Subcutaneous abdominal adipose tissue (tissue), 5 donors: ENCODE measurements at regions not wholly inside any gene's neighbourhood (a gene's known extent, or its start where the extent isn't known, plus 50 kb on each side); places are given as distances from the start of the nearest gene placed in this dataset.

Experiments
- H3K27ac ChIP-seq: one replicate; pipeline ENCODE4 v1.7.0; 2013; ENCODE audit warnings: low read depth, mild to moderate bottlenecking, inconsistent platforms, low read length, moderate library complexity
- H3K27me3 ChIP-seq, 5 donors: one replicate each; pipeline ENCODE4 v1.7.0; 2013; ENCODE audit warnings: low read length in 5 of 5, inconsistent platforms in 1 of 5; ENCODE audit not compliant: control insufficient read depth in 5 of 5, insufficient read depth in 4 of 5
- H3K36me3 ChIP-seq, 5 donors: one replicate each; pipeline ENCODE4 v1.7.0; 2013; ENCODE audit warnings: low read length in 5 of 5; ENCODE audit not compliant: control insufficient read depth in 5 of 5, insufficient read depth in 5 of 5
- H3K4me1 ChIP-seq, 5 donors: one replicate each; pipeline ENCODE4 v1.7.0; 2013; ENCODE audit warnings: low read length in 5 of 5, mild to moderate bottlenecking in 3 of 5, moderate library complexity in 1 of 5; ENCODE audit not compliant: control insufficient read depth in 5 of 5, insufficient read depth in 5 of 5
- H3K4me3 ChIP-seq, 5 donors: one replicate each; pipeline ENCODE4 v1.7.0; 2013; ENCODE audit warnings: low read length in 5 of 5, low read depth in 1 of 5
- H3K9ac ChIP-seq, 5 donors: one replicate each; pipeline ENCODE4 v1.7.0; 2013; ENCODE audit warnings: low read length in 5 of 5, mild to moderate bottlenecking in 4 of 5, moderate library complexity in 3 of 5
- H3K9me3 ChIP-seq, 5 donors: one replicate each; pipeline ENCODE4 v1.7.0; 2013; ENCODE audit warnings: low read length in 5 of 5; ENCODE audit not compliant: control insufficient read depth in 5 of 5
- donor health status: healthy.
- donor health status: healthy.
- donor health status: healthy.
- donor health status: healthy.
- donor health status: healthy.

DNA sequence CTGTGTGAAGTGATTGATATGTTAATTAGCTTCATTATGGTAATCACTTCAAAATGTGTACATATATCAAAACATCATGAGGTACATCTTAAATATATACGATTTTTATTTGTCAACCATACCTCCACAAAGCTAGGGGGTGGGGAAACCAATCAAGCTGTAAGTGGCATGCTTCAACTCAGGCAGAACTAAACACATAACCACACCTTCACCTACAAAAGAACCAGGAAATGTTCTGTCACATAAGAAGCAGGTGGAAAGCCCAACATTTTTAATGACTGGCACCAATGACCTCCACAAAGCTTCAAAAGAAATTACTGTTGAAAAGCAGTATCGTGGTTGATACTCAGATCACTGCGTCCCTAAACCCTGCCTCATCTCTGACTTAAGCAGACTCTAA, 867.7 kb upstream of the EEF2KMT start:
- Histone ChIP-seq H3K9me3 (peaks cover 0 to 8% (median 2%) of the 10 kb centered on the region in 5 donors), H3K9ac (no peak overlapping the region), H3K4me1 (no peaks in the 10 kb centered on the region), H3K27me3 (no peaks in the 10 kb centered on the region), H3K27ac (no peak overlapping the region), H3K36me3 (no peaks in the 10 kb centered on the region), H3K4me3 (no peak overlapping the region)

DNA sequence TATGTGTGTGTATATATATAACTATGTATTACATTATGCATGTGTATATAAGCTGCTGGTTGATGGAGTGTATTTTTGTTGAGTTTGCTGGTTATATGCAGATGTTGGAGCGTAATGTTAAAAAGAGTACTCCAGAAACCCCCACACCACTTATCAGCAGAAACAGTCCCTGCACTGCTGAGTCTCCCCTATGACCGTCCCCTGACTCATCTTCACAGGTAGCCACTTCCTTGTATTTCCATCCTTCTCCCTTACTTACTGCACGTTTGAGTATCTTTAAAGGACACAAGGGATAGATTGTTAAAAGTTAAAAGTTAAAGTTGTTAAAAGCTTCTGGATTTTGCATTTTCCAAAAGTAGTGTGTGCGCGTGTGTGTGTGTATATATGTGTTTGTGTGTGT, 853.9 kb upstream of the EEF2KMT start:
- Histone ChIP-seq H3K36me3 (no peaks in the 10 kb centered on the region), H3K4me3 (no peak overlapping the region), H3K4me1 (no peaks in the 10 kb centered on the region), H3K27ac (no peak overlapping the region), H3K27me3 (no peaks in the 10 kb centered on the region), H3K9ac (no peak overlapping the region), H3K9me3 (peaks cover 0 to 5% (median 0%) of the 10 kb centered on the region in 5 donors)

GRCh38 chr16:5944971-5945370, 847.4 kb upstream of the EEF2KMT start:
- peaks cover 0 to 33% (median 24%) of the 10 kb centered on the region in 5 donors for H3K9me3 ChIP-seq

DNA sequence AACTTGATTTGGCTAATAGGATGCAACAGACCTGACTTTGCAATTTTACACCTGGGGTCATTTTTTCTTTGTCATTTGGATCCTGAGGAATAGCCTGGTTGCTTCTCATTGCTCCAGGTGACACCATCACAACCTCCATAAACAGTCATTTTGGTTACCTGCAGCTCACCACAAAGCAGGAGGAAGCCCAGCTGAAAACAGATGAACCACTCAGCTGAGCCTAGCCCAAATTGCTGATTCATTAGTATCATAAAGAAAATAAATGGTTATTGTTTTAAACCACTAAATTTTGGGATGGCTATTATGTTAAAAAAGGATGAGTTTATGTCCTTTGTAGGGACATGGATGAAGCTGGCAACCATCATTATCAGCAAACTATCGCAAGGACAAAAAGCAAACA, 841.0 kb upstream of the EEF2KMT start:
- no peak overlapping the region for H3K27ac ChIP-seq
- no peaks in the 10 kb centered on the region for H3K36me3 ChIP-seq
- no peak overlapping the region for H3K4me3 ChIP-seq
- H3K27me3 ChIP-seq, result no peaks in the 10 kb centered on the region
- H3K4me1 ChIP-seq, result no peaks in the 10 kb centered on the region
- H3K9ac ChIP-seq, result no peak overlapping the region
- peaks cover 4 to 53% (median 45%) of the 10 kb centered on the region in 5 donors for H3K9me3 ChIP-seq

More at GRCh38 chr16:5944971-5945370, 847.4 kb upstream of the EEF2KMT start:
- Histone ChIP-seq H3K27me3 (no peaks in the 10 kb centered on the region), H3K9ac (no peak overlapping the region), H3K27ac (no peak overlapping the region), H3K4me1 (no peaks in the 10 kb centered on the region), H3K4me3 (no peak overlapping the region), H3K36me3 (no peaks in the 10 kb centered on the region)

- H3K27me3 ChIP-seq, result no peaks in the 10 kb centered on the region
- no peak overlapping the region for H3K9ac ChIP-seq
- peaks cover 0 to 14% (median under 1%) of the 10 kb centered on the region in 5 donors for H3K9me3 ChIP-seq
These were observed 835.3 kb upstream of the EEF2KMT start for GRCh38 chr16:5932906-5933305.

GRCh38 chr16:5928476-5929065, 831.0 kb upstream of the EEF2KMT start:
- no peak overlapping the region for H3K4me3 ChIP-seq
- H3K36me3 ChIP-seq, result no peaks in the 10 kb centered on the region
- no peaks in the 10 kb centered on the region for H3K27me3 ChIP-seq
- no peak overlapping the region for H3K9ac ChIP-seq
- peaks cover 0 to 4% (median 0%) of the 10 kb centered on the region in 5 donors for H3K9me3 ChIP-seq
- H3K27ac ChIP-seq, result no peak overlapping the region
- no peaks in the 10 kb centered on the region for H3K4me1 ChIP-seq

More at GRCh38 chr16:5932906-5933305, 835.3 kb upstream of the EEF2KMT start:
- Histone ChIP-seq H3K4me1 (no peaks in the 10 kb centered on the region), H3K4me3 (no peak overlapping the region), H3K27ac (no peak overlapping the region), H3K36me3 (no peaks in the 10 kb centered on the region)

DNA sequence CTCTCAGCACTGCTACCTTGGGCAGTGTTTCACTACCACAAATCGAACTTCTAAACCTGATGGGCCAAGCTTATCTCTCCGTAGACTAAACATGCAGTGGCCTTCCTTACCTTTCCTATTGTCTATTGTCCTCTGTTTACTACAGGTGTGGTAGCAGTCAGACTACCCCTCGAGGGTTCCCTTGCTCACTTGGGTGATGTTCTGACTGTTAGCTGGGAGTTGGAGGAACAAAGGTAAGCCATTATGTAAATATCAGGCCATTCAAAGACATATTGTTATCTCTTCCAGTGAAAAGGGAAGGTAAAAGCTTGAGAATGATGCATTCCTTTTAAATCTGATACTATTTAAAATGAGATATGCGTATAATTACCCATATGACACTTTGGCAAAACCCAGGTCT, 828.3 kb upstream of the EEF2KMT start:
- Histone ChIP-seq H3K27ac (no peak overlapping the region), H3K4me3 (no peak overlapping the region), H3K9me3 (peaks cover 0 to 4% (median 0%) of the 10 kb centered on the region in 5 donors), H3K36me3 (no peaks in the 10 kb centered on the region), H3K27me3 (no peaks in the 10 kb centered on the region), H3K9ac (no peak overlapping the region), H3K4me1 (no peaks in the 10 kb centered on the region)

DNA sequence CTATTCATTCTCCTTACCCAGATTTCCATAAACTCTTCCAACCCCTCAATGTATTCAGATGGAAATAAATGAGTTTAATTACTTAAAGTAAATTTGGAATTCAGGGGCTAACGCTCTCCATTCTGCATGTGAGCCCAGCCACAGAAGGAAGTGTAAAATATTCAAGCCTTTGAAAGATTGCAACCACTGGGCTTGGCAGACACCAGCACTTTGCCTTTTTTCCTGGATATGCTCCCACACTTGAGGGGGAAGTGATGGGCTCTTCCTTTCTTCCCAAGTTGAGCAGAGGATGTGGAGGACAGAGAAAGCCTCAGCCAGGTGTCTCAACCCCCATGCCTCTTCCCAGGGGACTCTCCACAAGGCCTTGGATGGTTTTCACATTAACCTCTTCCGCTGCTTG, 825.1 kb upstream of the EEF2KMT start:
- H3K4me1 ChIP-seq, result no peaks in the 10 kb centered on the region
- peaks cover 0 to 3% (median 0%) of the 10 kb centered on the region in 5 donors for H3K27me3 ChIP-seq
- no peak overlapping the region for H3K4me3 ChIP-seq
- H3K9me3 ChIP-seq, result peaks cover 0 to 4% (median 0%) of the 10 kb centered on the region in 5 donors
- no peak overlapping the region for H3K27ac ChIP-seq
- no peak overlapping the region for H3K9ac ChIP-seq
- no peaks in the 10 kb centered on the region for H3K36me3 ChIP-seq

GRCh38 chr16:5918567-5919130, 821.1 kb upstream of the EEF2KMT start:
- no peaks in the 10 kb centered on the region for H3K36me3 ChIP-seq
- peaks cover 0 to 6% (median 4%) of the 10 kb centered on the region in 5 donors for H3K9me3 ChIP-seq
- peaks cover 0 to 7% (median 0%) of the 10 kb centered on the region in 5 donors for H3K27me3 ChIP-seq
- H3K4me1 ChIP-seq, result peaks cover 0 to 3% (median 0%) of the 10 kb centered on the region in 5 donors
- H3K27ac ChIP-seq, result no peak overlapping the region
- H3K4me3 ChIP-seq, result no peak overlapping the region
- no peak overlapping the region for H3K9ac ChIP-seq

- Histone ChIP-seq H3K27ac (no peak overlapping the region), H3K27me3 (peaks cover 0 to 7% (median 0%) of the 10 kb centered on the region in 5 donors), H3K9me3 (peaks cover 0 to 6% (median 4%) of the 10 kb centered on the region in 5 donors)
These were observed 820.0 kb upstream of the EEF2KMT start for GRCh38 chr16:5917436-5918195.

More at GRCh38 chr16:5917436-5918195, 820.0 kb upstream of the EEF2KMT start:
- Histone ChIP-seq H3K4me1 (peaks cover 0 to 3% (median 0%) of the 10 kb centered on the region in 5 donors), H3K9ac (no peak overlapping the region), H3K36me3 (no peaks in the 10 kb centered on the region), H3K4me3 (no peak overlapping the region)
